ENCODE measurements at regions not wholly inside any gene's neighbourhood (a gene's known extent, or its start where the extent isn't known, plus 50 kb on each side); places are given as distances from the start of the nearest gene placed in this dataset.
"Not testable (repeated sequence)": the region's sequence is repeated elsewhere in the genome, so short reads cannot be mapped to it uniquely, and the experiment has no call there.

- POLR2A ChIA-PET, result no interaction called here
- H3K27me3 ChIP-seq (ENCODE audit: control insufficient read depth in 2 of 2, insufficient read depth in 2 of 2, low read length in 2 of 2), result no peaks in the 10 kb centered on the region
- no peak overlapping the region for H3K27ac Mint-ChIP-seq
- no peaks in the 10 kb centered on the region for H3K9me3 ChIP-seq (ENCODE audit: control insufficient read depth in 2 of 3, low read length in 3 of 3)
- H3K4me3 ChIP-seq (ENCODE audit: low read length), result no peak overlapping the region
- no peak overlapping the region for H3K27ac ChIP-seq (ENCODE audit: low read depth, low read length)
- H3K27me3 Mint-ChIP-seq, result peaks cover 0 to 8% (median 0%) of the 10 kb centered on the region in 5 donors
- H3K36me3 Mint-ChIP-seq, result no peaks in the 10 kb centered on the region
- no peaks in the 10 kb centered on the region for H3K4me1 Mint-ChIP-seq
- no peaks in the 10 kb centered on the region for H3K4me1 ChIP-seq (ENCODE audit: control insufficient read depth in 2 of 2, insufficient read depth in 2 of 2, low read length in 2 of 2)
- intact Hi-C loops (cut with micrococcal nuclease), result no loop called here
- no peaks in the 10 kb centered on the region for H3K36me3 ChIP-seq (ENCODE audit: control insufficient read depth in 2 of 3, insufficient read depth in 3 of 3, low read length in 3 of 3)
- H3K9me3 Mint-ChIP-seq, result peaks cover 0 to 1% (median 0%) of the 10 kb centered on the region in 11 donors
- DNase-seq (no peak), ATAC-seq (no peak)
- no peak overlapping the region for H3K4me3 Mint-ChIP-seq
- CTCF ChIA-PET, result no interaction called here
Observed at GRCh38 chr2:176885661-176886060, 326.9 kb upstream of the HNRNPA3 start.

GRCh38 chr2:176891105-176891504 is 321.5 kb upstream of the HNRNPA3 start:
- POLR2A ChIA-PET, result no interaction called here
- DNase-seq (no peak), ATAC-seq (no peak)
- Histone ChIP-seq H3K27ac (ENCODE audit: low read depth, low read length) (no peak overlapping the region), H3K36me3 (ENCODE audit: control insufficient read depth in 2 of 3, insufficient read depth in 3 of 3, low read length in 3 of 3) (no peaks in the 10 kb centered on the region), H3K4me1 (ENCODE audit: control insufficient read depth in 2 of 2, insufficient read depth in 2 of 2, low read length in 2 of 2) (no peaks in the 10 kb centered on the region), H3K4me3 (ENCODE audit: low read length) (no peak overlapping the region), H3K9me3 (ENCODE audit: control insufficient read depth in 2 of 3, low read length in 3 of 3) (no peaks in the 10 kb centered on the region), H3K27me3 (ENCODE audit: control insufficient read depth in 2 of 2, insufficient read depth in 2 of 2, low read length in 2 of 2) (no peaks in the 10 kb centered on the region)
- intact Hi-C loops (cut with micrococcal nuclease), result no loop called here
- CTCF ChIA-PET, result no interaction called here
- Mint-ChIP-seq H3K27ac (no peak overlapping the region), H3K4me3 (no peak overlapping the region), H3K27me3 (peaks cover 0 to 29% (median 4%) of the 10 kb centered on the region in 5 donors), H3K9me3 (no peaks in the 10 kb centered on the region), H3K4me1 (no peaks in the 10 kb centered on the region), H3K36me3 (no peaks in the 10 kb centered on the region)

- H3K9me3 Mint-ChIP-seq, result no peaks in the 10 kb centered on the region
- H3K27ac ChIP-seq (ENCODE audit: low read depth, low read length), result no peak overlapping the region
- no peak overlapping the region for H3K4me3 ChIP-seq (ENCODE audit: low read length)
- CTCF ChIA-PET, result no interaction called here
- no peaks in the 10 kb centered on the region for H3K36me3 Mint-ChIP-seq
- H3K9me3 ChIP-seq (ENCODE audit: control insufficient read depth in 2 of 3, low read length in 3 of 3), result no peaks in the 10 kb centered on the region
- ATAC-seq (no peak), DNase-seq (no peak)
- no peaks in the 10 kb centered on the region for H3K4me1 ChIP-seq (ENCODE audit: control insufficient read depth in 2 of 2, insufficient read depth in 2 of 2, low read length in 2 of 2)
- H3K36me3 ChIP-seq (ENCODE audit: control insufficient read depth in 2 of 3, insufficient read depth in 3 of 3, low read length in 3 of 3), result no peaks in the 10 kb centered on the region
- H3K27ac Mint-ChIP-seq, result no peak overlapping the region
- H3K4me1 Mint-ChIP-seq, result no peaks in the 10 kb centered on the region
- peaks cover 0 to 30% (median 4%) of the 10 kb centered on the region in 5 donors for H3K27me3 Mint-ChIP-seq
- intact Hi-C loops (cut with micrococcal nuclease), result no loop called here
- POLR2A ChIA-PET, result no interaction called here
- no peaks in the 10 kb centered on the region for H3K27me3 ChIP-seq (ENCODE audit: control insufficient read depth in 2 of 2, insufficient read depth in 2 of 2, low read length in 2 of 2)
- H3K4me3 Mint-ChIP-seq, result no peak overlapping the region
Observed at GRCh38 chr2:176891857-176892256, 320.7 kb upstream of the HNRNPA3 start.

GRCh38 chr2:176892676-176893226 is 319.8 kb upstream of the HNRNPA3 start:
- H3K4me1 Mint-ChIP-seq, result no peaks in the 10 kb centered on the region
- ATAC-seq, result no peak
- H3K36me3 Mint-ChIP-seq, result no peaks in the 10 kb centered on the region
- peaks cover 0 to 31% (median 4%) of the 10 kb centered on the region in 5 donors for H3K27me3 Mint-ChIP-seq
- ChIA-PET CTCF (no interaction called here), POLR2A (no interaction called here)
- no peak overlapping the region for H3K4me3 ChIP-seq (ENCODE audit: low read length)
- H3K4me1 ChIP-seq (ENCODE audit: control insufficient read depth in 2 of 2, insufficient read depth in 2 of 2, low read length in 2 of 2), result no peaks in the 10 kb centered on the region
- intact Hi-C loops (cut with micrococcal nuclease), result no loop called here
- H3K27ac ChIP-seq (ENCODE audit: low read depth, low read length), result no peak overlapping the region
- no peak overlapping the region for H3K4me3 Mint-ChIP-seq
- no peak overlapping the region for H3K27ac Mint-ChIP-seq
- no peak for DNase-seq
- no peaks in the 10 kb centered on the region for H3K27me3 ChIP-seq (ENCODE audit: control insufficient read depth in 2 of 2, insufficient read depth in 2 of 2, low read length in 2 of 2)
- H3K9me3 ChIP-seq (ENCODE audit: control insufficient read depth in 2 of 3, low read length in 3 of 3), result no peaks in the 10 kb centered on the region
- no peaks in the 10 kb centered on the region for H3K36me3 ChIP-seq (ENCODE audit: control insufficient read depth in 2 of 3, insufficient read depth in 3 of 3, low read length in 3 of 3)
- H3K9me3 Mint-ChIP-seq, result no peaks in the 10 kb centered on the region

DNA sequence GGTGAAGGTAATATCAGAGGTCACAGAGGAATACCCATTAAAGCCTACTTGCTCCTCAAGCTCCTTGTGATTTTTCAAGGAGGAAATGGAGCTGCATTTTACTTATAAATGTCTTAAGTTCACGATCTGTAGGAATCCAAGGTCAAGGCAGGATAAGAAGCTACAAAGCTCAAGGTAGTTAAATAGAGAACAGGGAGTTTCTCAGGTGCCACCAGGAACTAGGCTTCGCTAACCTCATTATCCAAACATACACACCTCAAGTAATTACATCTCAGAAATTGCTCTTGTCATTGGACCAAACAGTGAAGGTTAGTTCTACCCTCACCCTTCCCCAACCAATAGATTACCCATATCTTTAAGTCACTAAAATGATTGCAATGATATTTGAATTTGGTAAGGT is 317.4 kb upstream of the HNRNPA3 start:
- H3K4me3 ChIP-seq (ENCODE audit: low read length), result no peak overlapping the region
- Mint-ChIP-seq H3K27ac (no peak overlapping the region), H3K27me3 (peaks cover 0 to 35% (median 4%) of the 10 kb centered on the region in 5 donors), H3K4me3 (no peak overlapping the region), H3K9me3 (peaks cover 0 to 2% (median 0%) of the 10 kb centered on the region in 11 donors), H3K4me1 (no peaks in the 10 kb centered on the region), H3K36me3 (no peaks in the 10 kb centered on the region)
- no peak for ATAC-seq
- no peaks in the 10 kb centered on the region for H3K27me3 ChIP-seq (ENCODE audit: control insufficient read depth in 2 of 2, insufficient read depth in 2 of 2, low read length in 2 of 2)
- POLR2A ChIA-PET, result no interaction called here
- H3K27ac ChIP-seq (ENCODE audit: low read depth, low read length), result no peak overlapping the region
- no peaks in the 10 kb centered on the region for H3K36me3 ChIP-seq (ENCODE audit: control insufficient read depth in 2 of 3, insufficient read depth in 3 of 3, low read length in 3 of 3)
- DNase-seq, result no peak
- intact Hi-C loops (cut with micrococcal nuclease), result no loop called here
- no peaks in the 10 kb centered on the region for H3K4me1 ChIP-seq (ENCODE audit: control insufficient read depth in 2 of 2, insufficient read depth in 2 of 2, low read length in 2 of 2)
- no peaks in the 10 kb centered on the region for H3K9me3 ChIP-seq (ENCODE audit: control insufficient read depth in 2 of 3, low read length in 3 of 3)
- CTCF ChIA-PET, result no interaction called here

DNA sequence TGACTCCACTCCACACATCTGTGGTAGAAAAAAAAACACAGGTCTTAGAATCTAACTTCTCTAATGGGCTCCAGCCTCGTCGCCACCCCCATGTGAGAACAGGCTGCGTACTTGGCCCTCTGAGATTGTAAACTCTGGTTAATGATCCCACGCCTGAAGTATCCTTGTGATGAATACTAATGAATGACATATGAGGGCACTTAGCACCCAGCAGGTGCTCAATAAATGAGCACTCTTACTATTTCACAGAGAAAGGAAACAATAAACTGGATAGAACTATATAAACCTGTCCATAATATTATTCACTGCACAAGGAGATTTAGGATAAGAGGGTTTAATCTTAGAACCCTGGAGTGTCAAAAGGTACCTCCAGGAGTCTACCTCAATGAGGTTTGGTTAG is 310.1 kb upstream of the HNRNPA3 start:
- Mint-ChIP-seq H3K4me3 (no peak overlapping the region), H3K27ac (no peak overlapping the region), H3K27me3 (peaks cover 0 to 28% (median 5%) of the 10 kb centered on the region in 5 donors), H3K9me3 (peaks cover 0 to 7% (median 0%) of the 10 kb centered on the region in 11 donors), H3K36me3 (peaks cover 0 to 5% (median 0%) of the 10 kb centered on the region in 5 donors), H3K4me1 (no peaks in the 10 kb centered on the region)
- Histone ChIP-seq H3K27ac (ENCODE audit: low read depth, low read length) (no peak overlapping the region), H3K27me3 (ENCODE audit: control insufficient read depth in 2 of 2, insufficient read depth in 2 of 2, low read length in 2 of 2) (no peaks in the 10 kb centered on the region), H3K36me3 (ENCODE audit: control insufficient read depth in 2 of 3, insufficient read depth in 3 of 3, low read length in 3 of 3) (no peaks in the 10 kb centered on the region), H3K4me3 (ENCODE audit: low read length) (no peak overlapping the region), H3K9me3 (ENCODE audit: control insufficient read depth in 2 of 3, low read length in 3 of 3) (no peaks in the 10 kb centered on the region), H3K4me1 (ENCODE audit: control insufficient read depth in 2 of 2, insufficient read depth in 2 of 2, low read length in 2 of 2) (no peaks in the 10 kb centered on the region)
- ATAC-seq, result no peak
- ChIA-PET POLR2A (no interaction called here), CTCF (no interaction called here)
- intact Hi-C loops (cut with micrococcal nuclease), result no loop called here
- no peak for DNase-seq

DNA sequence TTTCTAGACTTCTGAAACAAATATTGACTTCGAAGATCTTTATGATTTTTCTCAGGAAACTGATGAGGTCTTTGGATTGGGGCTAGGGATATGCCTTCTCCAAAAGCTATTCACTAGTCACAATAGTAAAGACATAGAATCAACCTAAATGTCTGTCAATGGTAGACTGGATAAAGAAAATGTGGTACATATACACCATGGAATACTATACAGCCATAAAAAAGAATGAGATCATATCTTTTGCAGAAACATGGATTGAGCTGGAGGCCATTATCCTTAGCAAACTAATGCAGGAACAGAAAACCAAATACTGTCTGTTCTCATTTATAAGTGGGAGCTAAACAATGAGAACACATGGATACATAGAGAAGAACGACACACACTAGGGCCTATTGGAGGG is 308.5 kb upstream of the HNRNPA3 start:
- H3K4me3 ChIP-seq (ENCODE audit: low read length); H3K27me3 ChIP-seq (ENCODE audit: control insufficient read depth in 2 of 2, insufficient read depth in 2 of 2, low read length in 2 of 2); H3K9me3 ChIP-seq (ENCODE audit: control insufficient read depth in 2 of 3, low read length in 3 of 3); H3K4me3 Mint-ChIP-seq; intact Hi-C loops (cut with micrococcal nuclease); H3K4me1 Mint-ChIP-seq; H3K36me3 Mint-ChIP-seq; H3K27ac Mint-ChIP-seq; H3K36me3 ChIP-seq (ENCODE audit: control insufficient read depth in 2 of 3, insufficient read depth in 3 of 3, low read length in 3 of 3); CTCF ChIA-PET; ATAC-seq; H3K27ac ChIP-seq (ENCODE audit: low read depth, low read length); DNase-seq; H3K4me1 ChIP-seq (ENCODE audit: control insufficient read depth in 2 of 2, insufficient read depth in 2 of 2, low read length in 2 of 2); POLR2A ChIA-PET; H3K9me3 Mint-ChIP-seq: not testable (repeated sequence)
- peaks cover 0 to 23% (median 6%) of the 10 kb centered on the region in 5 donors for H3K27me3 Mint-ChIP-seq
